Psoas muscle (tissue), 7 donors: ENCODE measurements at regions not wholly inside any gene's neighbourhood (a gene's known extent, or its start where the extent isn't known, plus 50 kb on each side); places are given as distances from the start of the nearest gene placed in this dataset.

Experiments
- ATAC-seq, 4 donors: fragments of 200-7000 bp; cut with Tn5 transposase; one replicate each; pipeline ENCODE4 v1.9.1; 2020; ENCODE audit warnings: moderate library complexity in 3 of 4, mild to moderate bottlenecking in 2 of 4
- DNase-seq, 2 donors: peaks; one replicate each; pipeline ENCODE4 v3.0.0-alpha.2; 2020
- H3K27ac ChIP-seq: fragments of 200-600 bp; one replicate; pipeline ENCODE4 v1.8.0; 2022
- H3K27me3 ChIP-seq, 3 donors: fragments of 200-600 bp in 1 of 3; one replicate each; pipeline versions ENCODE4 v1.6.1 to v1.8.0; 2013 to 2022; ENCODE audit warnings: low read length in 2 of 3, mild to moderate bottlenecking in 2 of 3, moderate library complexity in 1 of 3; ENCODE audit not compliant: insufficient read depth in 3 of 3
- H3K36me3 ChIP-seq, 2 donors: fragments of 200-600 bp in 1 of 2; one replicate each; pipeline versions ENCODE4 v1.6.1 to v1.8.0; 2013 to 2022; ENCODE audit warnings: low read depth in 1 of 2, mild to moderate bottlenecking in 1 of 2, moderate library complexity in 1 of 2; ENCODE audit not compliant: insufficient read depth in 1 of 2
- H3K4me1 ChIP-seq: fragments of 200-600 bp; one replicate; pipeline ENCODE4 v1.8.0; 2022
- H3K4me3 ChIP-seq: fragments of 200-600 bp; one replicate; pipeline ENCODE4 v1.8.0; 2022; ENCODE audit warnings: mild to moderate bottlenecking
- H3K9me3 ChIP-seq: fragments of 200-600 bp; one replicate; pipeline ENCODE4 v1.8.0; 2022
- WGBS, 3 donors: extraction: QIAGEN DNeasy Blood & Tissue Kit; methylation state at CpG; one replicate each; pipeline versions ENCODE4 v1.1.6 to v1.1.7; 2013; 5-methylcytosine and 5-hydroxymethylcytosine counted together
- intact Hi-C, 2 donors: fragments of 100-400 bp; cut with DNase I; formaldehyde crosslinking; loops; one replicate each; pipeline versions ENCODE4 v1.11.0 to v1.14.2; 2022
- TF ChIP-seq, protein P1 (sequence below): fragments of 200-600 bp; IDR thresholded peaks from one replicate; pipeline ENCODE4 v1.8.0; 2022; ENCODE audit warnings: antibody characterized with exemption
- donor health status: healthy with polysubstance abuse.
- donor health status: DM: no; HTN: no; CAD: no; lungs with moderate emphysema.
- donor health status: Bipolar disorder and iron deficiency.
- donor health status: healthy.
- donor health status: DM: yes; HTN: yes; CAD: no.
- donor health status: DM: no; HTN: no; CAD: no.
- donor health status: DM: yes; HTN: yes; CAD: no.

GRCh38 chr4:55175779-55176231 lies 50.4 kb upstream of the KDR start:
- WGBS, 3 donors, result 52 to 60% (median 54%) methylated on average over 5 of the region's 5 CpGs
- Histone ChIP-seq H3K36me3 (no peaks in the 10 kb centered on the region), H3K4me3 (no peak overlapping the region), H3K27ac (no peak overlapping the region), H3K4me1 (no peaks in the 10 kb centered on the region), H3K9me3 (no peaks in the 10 kb centered on the region), H3K27me3 (no peaks in the 10 kb centered on the region)
- intact Hi-C loops, result no loop called here
- ATAC-seq (no peak), DNase-seq (no peak)
- TF ChIP-seq, protein P1, sequence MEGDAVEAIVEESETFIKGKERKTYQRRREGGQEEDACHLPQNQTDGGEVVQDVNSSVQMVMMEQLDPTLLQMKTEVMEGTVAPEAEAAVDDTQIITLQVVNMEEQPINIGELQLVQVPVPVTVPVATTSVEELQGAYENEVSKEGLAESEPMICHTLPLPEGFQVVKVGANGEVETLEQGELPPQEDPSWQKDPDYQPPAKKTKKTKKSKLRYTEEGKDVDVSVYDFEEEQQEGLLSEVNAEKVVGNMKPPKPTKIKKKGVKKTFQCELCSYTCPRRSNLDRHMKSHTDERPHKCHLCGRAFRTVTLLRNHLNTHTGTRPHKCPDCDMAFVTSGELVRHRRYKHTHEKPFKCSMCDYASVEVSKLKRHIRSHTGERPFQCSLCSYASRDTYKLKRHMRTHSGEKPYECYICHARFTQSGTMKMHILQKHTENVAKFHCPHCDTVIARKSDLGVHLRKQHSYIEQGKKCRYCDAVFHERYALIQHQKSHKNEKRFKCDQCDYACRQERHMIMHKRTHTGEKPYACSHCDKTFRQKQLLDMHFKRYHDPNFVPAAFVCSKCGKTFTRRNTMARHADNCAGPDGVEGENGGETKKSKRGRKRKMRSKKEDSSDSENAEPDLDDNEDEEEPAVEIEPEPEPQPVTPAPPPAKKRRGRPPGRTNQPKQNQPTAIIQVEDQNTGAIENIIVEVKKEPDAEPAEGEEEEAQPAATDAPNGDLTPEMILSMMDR, result no peak

DNA sequence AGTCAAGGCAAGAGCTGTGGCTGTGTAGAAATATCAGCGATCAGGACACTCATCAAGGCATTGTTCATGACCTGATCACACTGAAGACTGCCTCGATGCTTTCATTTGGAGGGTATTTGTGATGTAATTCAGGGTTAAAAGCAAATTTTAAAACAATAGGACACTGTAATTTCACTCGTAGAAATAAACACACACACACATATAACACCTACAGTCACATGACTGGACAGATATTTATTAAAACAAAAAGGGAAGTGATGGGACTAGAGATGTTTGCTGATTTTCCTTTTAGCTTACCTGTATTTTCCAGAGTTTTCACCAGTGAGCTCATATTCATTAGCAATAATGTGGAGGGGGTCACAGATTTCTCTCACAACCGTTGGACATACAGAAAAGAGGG lies 51.1 kb upstream of the KDR start:
- TF ChIP-seq, protein P1, result no peak
- Histone ChIP-seq H3K4me1 (no peaks in the 10 kb centered on the region), H3K9me3 (no peaks in the 10 kb centered on the region), H3K4me3 (no peak overlapping the region), H3K36me3 (no peaks in the 10 kb centered on the region), H3K27ac (no peak overlapping the region), H3K27me3 (no peaks in the 10 kb centered on the region)
- 81% methylated on average over 4 of the region's 4 CpGs for WGBS, 3 donors
- no peak for DNase-seq
- intact Hi-C loops, result no loop called here
- ATAC-seq, result no peak

GRCh38 chr4:55177461-55177860 lies 52.1 kb upstream of the KDR start:
- ATAC-seq (no peak), DNase-seq (no peak)
- H3K4me1 ChIP-seq, result no peaks in the 10 kb centered on the region
- intact Hi-C loops, result no loop called here
- no peak overlapping the region for H3K4me3 ChIP-seq
- WGBS, 3 donors, result 76 to 83% (median 81%) methylated on average over 4 of the region's 4 CpGs
- H3K27me3 ChIP-seq, result no peaks in the 10 kb centered on the region
- H3K9me3 ChIP-seq, result no peaks in the 10 kb centered on the region
- no peaks in the 10 kb centered on the region for H3K36me3 ChIP-seq
- TF ChIP-seq, protein P1, result no peak
- H3K27ac ChIP-seq, result peak overlapping the region; percentile 20

GRCh38 chr4:55178226-55179005 lies 53.0 kb upstream of the KDR start:
- Histone ChIP-seq H3K4me1 (no peaks in the 10 kb centered on the region), H3K27ac (peak overlapping the region; percentile 20), H3K36me3 (no peaks in the 10 kb centered on the region), H3K4me3 (no peak overlapping the region), H3K27me3 (no peaks in the 10 kb centered on the region), H3K9me3 (no peaks in the 10 kb centered on the region)
- WGBS, 3 donors, result 32 to 37% (median 33%) methylated on average over 7 of the region's 7 CpGs
- intact Hi-C loops, result no loop called here
- no peak for DNase-seq
- TF ChIP-seq, protein P1, result no peak
- no peak for ATAC-seq
